Activated naive CD4-positive, alpha-beta T cell treated with anti-CD3 and anti-CD28 coated beads, Interleukin-2, amount 10 ng/mL, durations not matched to agents 7 days and 5 days (primary cell): ENCODE measurements at regions not wholly inside any gene's neighbourhood (a gene's known extent, or its start where the extent isn't known, plus 50 kb on each side); places are given as distances from the start of the nearest gene placed in this dataset.
"Not testable (repeated sequence)": the region's sequence is repeated elsewhere in the genome, so short reads cannot be mapped to it uniquely, and the experiment has no call there.

ENCODE experiments used
- CTCF ChIA-PET: fragments of 350-600 bp; sonication (Branson Sonifier 250); formaldehyde crosslinking; loops from one replicate; lab custom pipeline; 2021; ENCODE audit warnings: antibody characterized with exemption; lab: Charles Lee
- DNase-seq: peaks from one replicate; pipeline ENCODE4 v3.0.0-alpha.2; 2020
- H3K27ac Mint-ChIP-seq: one replicate; pipeline ENCODE4 v1.8.0; 2021; ENCODE audit warnings: mild to moderate bottlenecking, moderate library complexity, mixed read lengths
- H3K27me3 Mint-ChIP-seq: one replicate; pipeline ENCODE4 v1.8.0; 2021; ENCODE audit warnings: mild to moderate bottlenecking, mixed read lengths
- H3K36me3 Mint-ChIP-seq: one replicate; pipeline ENCODE4 v1.8.0; 2021; ENCODE audit warnings: mixed read lengths
- H3K4me1 Mint-ChIP-seq: one replicate; pipeline ENCODE4 v1.8.0; 2021; ENCODE audit warnings: mixed read lengths
- H3K4me3 Mint-ChIP-seq: one replicate; pipeline ENCODE4 v1.8.0; 2021; ENCODE audit warnings: mild to moderate bottlenecking, moderate library complexity, mixed read lengths
- H3K9me3 Mint-ChIP-seq: one replicate; pipeline ENCODE4 v1.8.0; 2021; ENCODE audit warnings: mixed read lengths

DNA sequence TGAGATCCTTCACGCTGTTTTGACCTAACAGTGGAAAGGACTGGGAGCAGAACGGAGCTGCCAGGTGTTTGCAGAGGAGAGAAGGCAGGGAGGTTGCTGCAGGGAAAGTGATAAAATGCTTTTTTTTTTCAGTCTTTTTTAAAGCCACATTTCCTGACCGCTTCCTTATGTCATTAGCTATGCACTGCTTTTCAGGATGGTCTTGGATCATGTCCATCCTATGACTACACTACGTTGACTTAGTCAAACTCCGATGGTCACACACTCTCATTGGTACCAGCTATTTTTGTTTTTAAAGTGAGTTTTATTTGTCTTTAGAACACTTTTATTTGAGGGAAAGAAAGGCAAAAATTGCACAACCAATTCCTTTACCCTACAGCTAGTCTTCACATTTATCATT, 89.2 kb upstream of the EXOC2 start:
- Mint-ChIP-seq H3K27me3 (peaks cover 30% of the 10 kb centered on the region), H3K27ac (no peak overlapping the region), H3K9me3 (no peaks in the 10 kb centered on the region), H3K36me3 (no peaks in the 10 kb centered on the region), H3K4me1 (peaks cover 4% of the 10 kb centered on the region), H3K4me3 (no peak overlapping the region)
- CTCF ChIA-PET = interaction anchor here (1.1 kb wide), 1 partner anchor 15 kb away, joined by 3 read pairs; no protein-coding TSS in a partner anchor
- DNase-seq = no peak

DNA sequence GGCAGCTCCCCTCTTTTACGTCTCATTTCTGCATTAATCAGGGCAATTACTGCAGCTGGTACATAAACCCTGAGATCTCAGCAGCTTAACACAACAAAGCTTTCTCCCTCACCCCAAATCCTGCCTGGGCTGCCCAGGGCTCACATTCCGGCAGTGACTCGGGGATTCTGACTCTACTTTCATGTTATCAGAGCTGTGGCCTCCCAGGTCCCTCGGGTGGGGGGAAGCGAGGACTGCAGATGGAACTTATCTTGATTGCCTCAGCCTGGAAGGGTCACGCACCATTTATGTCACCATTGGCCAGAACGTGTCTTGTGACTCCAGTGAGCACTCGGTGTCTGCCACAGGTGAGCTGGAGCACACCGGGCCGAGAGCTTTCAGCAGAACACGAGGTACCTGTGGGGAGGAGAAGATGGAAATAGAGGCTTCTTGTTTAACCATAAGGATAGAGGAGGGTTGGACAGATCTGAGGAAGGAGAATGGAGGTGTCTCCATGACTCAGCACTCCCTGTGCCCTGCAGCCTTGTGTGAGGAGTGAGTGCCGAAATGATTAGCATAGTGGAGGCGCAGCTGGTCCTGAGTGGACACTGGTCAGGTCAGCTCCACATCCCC, 88.5 kb upstream of the EXOC2 start:
- Mint-ChIP-seq H3K27me3 (peaks cover 30% of the 10 kb centered on the region), H3K36me3 (no peaks in the 10 kb centered on the region), H3K9me3 (no peaks in the 10 kb centered on the region), H3K4me3 (no peak overlapping the region), H3K27ac (no peak overlapping the region), H3K4me1 (no peaks in the 10 kb centered on the region)
- DNase-seq = no peak
- CTCF ChIA-PET = interaction anchor here (1.1 kb wide), 1 partner anchor 16 kb away, joined by 3 read pairs; no protein-coding TSS in a partner anchor

DNA sequence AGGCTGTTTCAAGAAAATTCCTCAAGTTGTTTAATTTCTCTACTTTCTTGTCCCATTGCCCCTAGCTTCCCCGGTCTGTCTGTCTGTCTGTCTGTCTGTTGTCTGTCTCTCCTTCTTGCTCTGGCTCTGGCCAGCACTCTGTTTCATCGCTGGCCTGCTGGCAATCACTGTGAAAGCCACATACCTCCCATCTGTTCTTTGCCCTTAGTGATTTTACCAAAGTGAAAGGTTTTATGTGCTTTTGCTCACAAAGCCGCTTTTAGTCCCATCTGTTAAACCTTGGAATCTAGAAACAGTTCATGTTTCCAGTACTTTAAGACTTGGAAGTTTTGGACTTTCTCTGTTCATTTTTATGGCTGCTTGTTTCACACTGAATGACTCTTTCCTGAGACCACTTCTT, 87.8 kb upstream of the EXOC2 start:
- DNase-seq = no peak
- Mint-ChIP-seq H3K36me3 (no peaks in the 10 kb centered on the region), H3K9me3 (no peaks in the 10 kb centered on the region), H3K27me3 (peaks cover 30% of the 10 kb centered on the region), H3K4me3 (no peak overlapping the region), H3K4me1 (no peaks in the 10 kb centered on the region), H3K27ac (no peak overlapping the region)
- CTCF ChIA-PET = no interaction called here

DNA sequence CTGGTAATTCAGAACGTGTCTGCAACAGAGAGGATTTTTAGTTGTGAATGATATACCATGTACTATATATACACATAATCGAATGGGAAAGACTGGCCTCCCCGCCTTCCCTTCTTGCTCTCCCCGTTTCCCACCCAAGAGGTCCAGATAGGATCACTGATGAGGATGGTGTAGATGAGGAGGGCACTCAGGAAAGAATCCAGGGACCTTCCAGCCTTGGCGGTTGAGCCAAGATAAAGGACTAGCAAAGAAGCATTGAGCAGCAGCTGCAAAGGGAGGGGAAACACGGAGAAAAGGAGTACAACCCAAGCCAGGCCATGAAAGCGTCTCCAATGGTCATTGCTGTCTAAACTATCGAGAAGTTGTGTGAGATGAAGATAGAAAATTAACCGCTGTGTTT, 84.0 kb upstream of the EXOC2 start:
- DNase-seq = no peak
- CTCF ChIA-PET = interaction anchor here (0.6 kb wide), 1 partner anchor 426 kb away, joined by 3 read pairs; no protein-coding TSS in a partner anchor
- no peaks in the 10 kb centered on the region for H3K9me3 Mint-ChIP-seq
- no peak overlapping the region for H3K4me3 Mint-ChIP-seq
- no peaks in the 10 kb centered on the region for H3K4me1 Mint-ChIP-seq
- H3K36me3 Mint-ChIP-seq = no peaks in the 10 kb centered on the region
- H3K27ac Mint-ChIP-seq = no peak overlapping the region
- peaks cover 33% of the 10 kb centered on the region for H3K27me3 Mint-ChIP-seq

DNA sequence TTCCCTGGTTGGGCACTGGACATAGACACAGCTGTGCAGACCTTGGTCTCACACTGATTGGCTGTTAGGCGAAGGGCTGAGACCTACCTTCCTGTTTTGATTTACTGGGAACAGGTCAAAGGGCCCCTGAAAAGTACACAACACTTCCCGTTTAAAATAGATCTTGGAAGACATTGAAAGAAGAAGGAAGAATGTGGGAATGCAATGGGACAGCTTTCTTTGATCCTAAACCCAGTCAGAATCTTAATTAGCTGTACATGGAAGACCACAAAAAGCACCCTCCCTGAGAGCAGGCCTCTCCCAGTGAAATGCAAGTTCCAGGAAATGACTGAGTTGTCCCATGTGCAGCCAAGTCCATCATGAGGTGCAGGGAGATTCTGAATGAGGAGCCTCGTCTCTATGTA, 83.6 kb upstream of the EXOC2 start:
- CTCF ChIA-PET = no interaction called here
- peaks cover 29% of the 10 kb centered on the region for H3K27me3 Mint-ChIP-seq
- no peak overlapping the region for H3K27ac Mint-ChIP-seq
- no peaks in the 10 kb centered on the region for H3K36me3 Mint-ChIP-seq
- no peaks in the 10 kb centered on the region for H3K4me1 Mint-ChIP-seq
- H3K4me3 Mint-ChIP-seq = no peak overlapping the region
- DNase-seq = no peak
- H3K9me3 Mint-ChIP-seq = no peaks in the 10 kb centered on the region

DNA sequence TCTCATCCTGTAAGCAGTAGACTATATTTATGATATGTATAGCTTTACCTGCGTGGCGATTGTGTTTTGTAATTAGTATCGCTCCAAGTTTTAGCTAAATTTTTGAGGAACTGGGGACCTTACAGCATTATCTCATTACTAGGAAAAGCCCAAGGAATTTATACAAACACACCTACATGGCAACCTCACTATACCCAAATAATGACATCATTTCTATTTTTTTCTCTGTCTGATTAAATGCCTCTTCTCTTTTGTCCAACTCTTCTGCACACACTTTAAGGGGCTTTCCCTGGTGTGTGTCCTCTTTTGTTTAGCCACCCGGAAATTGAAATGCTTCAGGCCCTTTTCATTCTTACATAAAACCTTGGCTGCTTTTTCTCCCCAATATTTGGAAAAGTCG, 82.9 kb upstream of the EXOC2 start:
- Mint-ChIP-seq H3K4me1 (no peaks in the 10 kb centered on the region), H3K9me3 (no peaks in the 10 kb centered on the region), H3K4me3 (no peak overlapping the region), H3K27ac (no peak overlapping the region), H3K36me3 (no peaks in the 10 kb centered on the region), H3K27me3 (peaks cover 25% of the 10 kb centered on the region)
- CTCF ChIA-PET = no interaction called here
- no peak for DNase-seq

DNA sequence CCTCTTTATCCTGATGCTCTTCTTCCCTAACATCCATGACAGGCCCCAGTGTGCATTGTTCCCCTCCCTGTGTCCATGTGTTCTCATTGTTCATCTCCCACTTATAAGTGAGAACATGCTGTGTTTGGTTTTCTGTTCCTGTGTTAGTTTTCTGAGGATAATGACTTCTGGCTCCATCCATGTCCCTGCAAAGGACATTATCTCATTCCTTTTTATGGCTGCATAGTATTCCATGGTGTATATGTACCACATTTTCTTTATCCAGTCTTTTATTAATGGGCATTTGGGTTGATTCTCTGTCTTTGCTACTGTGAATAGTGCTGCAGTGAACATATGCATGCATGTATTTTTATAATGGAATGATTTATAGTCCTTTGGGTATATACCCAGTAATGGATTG, 78.7 kb upstream of the EXOC2 start:
- H3K4me3 Mint-ChIP-seq, H3K9me3 Mint-ChIP-seq, H3K36me3 Mint-ChIP-seq, DNase-seq, H3K27ac Mint-ChIP-seq, CTCF ChIA-PET, H3K4me1 Mint-ChIP-seq: not testable (repeated sequence)
- H3K27me3 Mint-ChIP-seq = peaks cover 29% of the 10 kb centered on the region

DNA sequence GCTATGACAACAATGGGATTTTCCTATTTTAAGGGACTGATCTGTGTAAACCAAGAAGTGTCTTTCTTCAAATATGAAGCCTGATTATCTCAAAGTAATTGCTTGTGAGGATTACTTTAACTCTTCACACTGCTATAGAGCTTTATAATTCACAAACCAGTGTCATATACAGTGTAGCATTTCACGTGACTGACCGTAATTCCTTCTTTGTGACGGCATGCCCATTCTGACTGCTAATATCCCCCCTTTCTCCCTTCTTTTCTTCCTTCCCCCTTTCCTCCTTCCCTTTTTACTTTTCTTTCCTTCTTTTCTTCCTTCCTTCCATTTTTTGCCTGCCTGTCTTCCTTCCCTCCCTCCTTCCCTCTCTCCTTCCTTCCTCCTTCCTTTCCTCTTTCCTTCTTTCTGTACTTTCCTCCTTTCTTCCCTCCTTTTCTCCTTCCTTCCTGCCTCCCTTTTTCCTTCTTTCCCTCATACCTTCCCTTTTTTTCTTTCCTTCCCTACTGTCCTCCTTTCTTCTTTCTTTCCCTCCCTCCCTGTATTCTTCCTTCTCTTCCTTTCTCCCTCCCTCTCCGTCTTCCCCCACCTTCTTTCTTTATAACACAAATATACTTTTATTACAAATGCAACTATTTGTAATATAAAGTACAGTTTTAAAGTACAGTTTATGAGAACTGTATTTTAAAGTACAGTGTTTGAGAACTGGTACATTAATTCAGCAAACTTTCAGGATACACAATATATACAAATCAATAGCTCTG, 75.0 kb upstream of the EXOC2 start:
- H3K27ac Mint-ChIP-seq = no peak overlapping the region
- no peaks in the 10 kb centered on the region for H3K36me3 Mint-ChIP-seq
- no peak for DNase-seq
- no peak overlapping the region for H3K4me3 Mint-ChIP-seq
- H3K9me3 Mint-ChIP-seq = no peaks in the 10 kb centered on the region
- H3K27me3 Mint-ChIP-seq = peaks cover 44% of the 10 kb centered on the region
- CTCF ChIA-PET = no interaction called here
- H3K4me1 Mint-ChIP-seq = no peaks in the 10 kb centered on the region

DNA sequence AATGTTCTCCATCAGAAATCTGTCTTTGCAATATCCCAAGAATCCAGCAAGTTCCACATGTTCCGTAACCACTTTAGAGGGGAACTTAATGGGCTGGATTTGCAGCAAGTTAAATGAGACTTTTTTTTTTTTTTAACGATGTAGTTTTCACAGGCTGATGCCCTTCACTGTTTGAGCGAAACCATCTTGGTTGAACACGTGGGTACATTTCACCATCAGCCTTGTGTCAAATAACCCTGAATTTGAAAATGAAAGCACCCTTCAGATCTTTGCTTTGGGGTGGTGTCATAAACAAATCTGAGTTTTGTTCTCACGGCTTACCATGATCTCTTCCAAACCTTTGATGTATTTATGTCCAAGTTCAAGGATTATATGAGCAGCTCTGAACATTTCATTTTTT, 73.7 kb upstream of the EXOC2 start:
- Mint-ChIP-seq H3K27ac (no peak overlapping the region), H3K27me3 (peaks cover 44% of the 10 kb centered on the region), H3K36me3 (no peaks in the 10 kb centered on the region), H3K4me3 (no peak overlapping the region), H3K4me1 (no peaks in the 10 kb centered on the region), H3K9me3 (no peaks in the 10 kb centered on the region)
- DNase-seq = no peak
- CTCF ChIA-PET = no interaction called here

DNA sequence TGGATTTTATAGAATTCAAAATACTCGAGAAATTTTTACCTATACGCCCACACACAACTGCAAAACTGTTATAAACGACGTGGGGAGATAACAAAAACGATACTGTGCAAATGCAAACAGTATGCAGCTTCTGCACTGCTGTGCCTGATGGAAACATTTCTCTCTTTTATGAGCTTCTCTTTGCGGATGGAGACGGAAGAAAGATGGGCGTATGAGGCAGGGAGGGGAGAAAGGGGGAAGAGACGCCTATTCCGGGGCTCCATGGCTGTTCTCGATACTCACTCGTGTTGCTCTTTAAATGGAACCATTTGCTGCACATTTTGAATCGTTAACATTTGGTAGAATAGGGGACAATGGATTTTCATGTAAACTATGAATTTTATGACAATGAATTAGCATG, 69.1 kb upstream of the EXOC2 start:
- H3K9me3 Mint-ChIP-seq = no peaks in the 10 kb centered on the region
- no peak overlapping the region for H3K27ac Mint-ChIP-seq
- no peak overlapping the region for H3K4me3 Mint-ChIP-seq
- H3K4me1 Mint-ChIP-seq = no peaks in the 10 kb centered on the region
- CTCF ChIA-PET = no interaction called here
- no peaks in the 10 kb centered on the region for H3K36me3 Mint-ChIP-seq
- H3K27me3 Mint-ChIP-seq = peaks cover 35% of the 10 kb centered on the region
- no peak for DNase-seq

DNA sequence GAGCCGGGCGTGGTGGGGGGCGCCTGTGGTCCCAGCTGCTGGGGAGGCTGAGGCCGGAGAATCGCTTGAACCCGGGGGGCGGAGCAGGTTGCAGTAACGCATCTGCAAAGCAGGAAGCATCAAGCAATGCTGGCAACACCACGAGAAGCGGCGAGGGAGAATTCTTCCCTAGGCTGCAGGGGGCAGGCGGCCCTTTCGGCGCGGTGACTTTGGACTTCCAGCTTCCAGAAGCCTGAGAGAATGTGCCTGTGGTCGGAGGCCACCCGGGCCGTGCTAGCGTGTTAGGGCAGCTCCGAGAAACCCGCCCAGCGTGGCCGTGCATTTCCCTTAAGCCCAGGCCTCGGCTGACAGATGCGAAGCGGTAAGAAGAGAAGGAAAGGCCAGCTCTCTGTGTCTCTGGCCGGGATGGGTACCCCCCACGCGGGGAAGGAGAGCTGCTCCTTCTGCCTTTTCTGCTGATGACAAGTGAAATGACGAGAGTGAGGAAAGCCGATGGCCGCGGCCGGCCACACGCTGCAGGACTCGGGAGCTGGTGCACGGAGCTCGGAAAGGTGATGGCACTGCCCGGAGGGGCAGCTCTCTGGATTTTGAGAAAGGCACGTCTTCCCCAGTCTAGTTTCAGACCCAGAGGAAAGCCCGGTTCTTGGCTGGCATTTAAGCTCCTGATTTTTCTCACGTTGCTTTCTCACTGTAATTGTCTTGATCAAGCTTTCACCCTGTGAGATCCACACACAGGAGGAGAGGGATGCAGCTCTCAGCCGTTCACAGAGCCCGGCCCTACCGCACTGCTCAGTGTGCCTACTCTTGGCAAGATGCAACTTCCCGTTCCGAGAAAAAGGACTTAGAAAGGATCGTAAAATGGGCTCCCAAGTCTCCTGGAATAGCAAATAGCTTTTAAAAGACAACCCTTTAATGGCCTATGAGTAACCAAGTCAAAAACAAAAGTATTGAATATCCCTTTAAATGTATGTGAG, 68.3 kb upstream of the EXOC2 start:
- Mint-ChIP-seq H3K4me3 (no peak overlapping the region), H3K36me3 (no peaks in the 10 kb centered on the region), H3K9me3 (no peaks in the 10 kb centered on the region), H3K27me3 (peaks cover 31% of the 10 kb centered on the region), H3K27ac (no peak overlapping the region), H3K4me1 (no peaks in the 10 kb centered on the region)
- no peak for DNase-seq
- CTCF ChIA-PET = no interaction called here

DNA sequence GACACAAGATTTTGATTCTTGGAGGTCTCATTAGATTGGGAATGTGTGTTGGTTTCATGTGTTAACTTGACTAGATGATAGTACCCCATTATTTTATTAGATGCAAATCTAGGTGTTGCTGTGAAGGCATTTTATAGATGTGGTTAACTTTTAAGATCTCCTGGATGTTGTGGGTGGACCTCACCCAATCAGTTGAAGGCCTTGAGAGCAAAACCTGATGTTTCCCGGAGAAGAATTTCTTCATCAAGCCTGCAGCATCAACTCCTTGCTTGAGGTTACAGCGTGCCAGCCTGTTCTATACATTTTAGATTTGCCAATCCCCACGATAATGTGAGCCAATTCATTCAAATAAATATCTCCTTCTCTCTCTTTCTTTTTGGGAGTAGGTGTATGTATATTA, 66.8 kb upstream of the EXOC2 start:
- H3K27ac Mint-ChIP-seq = no peak overlapping the region

DNA sequence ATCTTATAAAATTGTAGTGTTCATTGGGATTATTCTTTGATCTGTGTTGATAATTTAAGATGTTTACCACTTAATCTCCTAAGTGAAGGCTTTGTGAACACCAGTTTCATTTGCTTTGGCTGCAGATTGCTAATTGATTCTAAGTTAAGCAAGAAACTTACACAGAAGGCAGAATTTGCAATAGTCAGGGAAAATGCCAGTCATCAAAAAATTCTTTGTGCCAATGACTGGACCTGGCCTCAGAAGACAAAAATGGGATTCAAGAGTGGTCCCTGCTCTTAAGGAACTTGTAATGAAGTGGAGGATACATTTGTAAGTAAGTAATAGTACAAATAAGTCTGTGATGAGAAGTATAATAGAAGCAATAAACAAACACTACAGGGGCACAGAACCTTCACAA, 63.3 kb upstream of the EXOC2 start:
- no peaks in the 10 kb centered on the region for H3K4me1 Mint-ChIP-seq
- DNase-seq = no peak
- H3K36me3 Mint-ChIP-seq = no peaks in the 10 kb centered on the region
- no peaks in the 10 kb centered on the region for H3K9me3 Mint-ChIP-seq
- no peak overlapping the region for H3K27ac Mint-ChIP-seq
- peaks cover 6% of the 10 kb centered on the region for H3K27me3 Mint-ChIP-seq
- H3K4me3 Mint-ChIP-seq = no peak overlapping the region
- CTCF ChIA-PET = no interaction called here

More for the DNA sequence above, 66.8 kb upstream of the EXOC2 start:
- no peak for DNase-seq
- H3K9me3 Mint-ChIP-seq = no peaks in the 10 kb centered on the region
- CTCF ChIA-PET = no interaction called here
- peaks cover 24% of the 10 kb centered on the region for H3K27me3 Mint-ChIP-seq
- H3K36me3 Mint-ChIP-seq = no peaks in the 10 kb centered on the region
- no peak overlapping the region for H3K4me3 Mint-ChIP-seq
- no peaks in the 10 kb centered on the region for H3K4me1 Mint-ChIP-seq

DNA sequence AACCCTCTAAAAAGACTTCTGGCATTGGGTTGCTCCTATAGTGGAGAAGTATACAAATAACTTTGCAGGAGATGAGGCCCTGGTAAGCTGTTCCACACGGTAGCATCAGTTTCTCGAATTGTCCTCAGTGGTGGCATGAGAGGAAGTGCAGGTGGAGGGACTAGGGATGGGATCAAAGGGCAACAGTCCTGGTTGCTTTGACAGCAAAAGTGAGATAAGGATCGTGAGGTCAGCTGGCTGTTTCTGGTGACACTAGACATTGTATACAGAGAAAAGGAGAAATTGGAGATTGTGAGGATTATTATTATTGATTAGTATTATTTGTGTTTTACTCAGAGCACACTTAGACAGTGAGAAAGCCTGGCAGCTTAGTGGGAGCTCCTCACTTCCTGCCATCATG, 61.3 kb upstream of the EXOC2 start:
- Mint-ChIP-seq H3K9me3 (no peaks in the 10 kb centered on the region), H3K4me1 (no peaks in the 10 kb centered on the region), H3K27me3 (peaks cover 4% of the 10 kb centered on the region), H3K4me3 (no peak overlapping the region), H3K36me3 (no peaks in the 10 kb centered on the region), H3K27ac (no peak overlapping the region)
- CTCF ChIA-PET = no interaction called here
- DNase-seq = no peak
